ENCODE measurements at regions not wholly inside any gene's neighbourhood (a gene's known extent, or its start where the extent isn't known, plus 50 kb on each side); places are given as distances from the start of the nearest gene placed in this dataset.

- TF ChIP-seq CTCF (IDR thresholded peaks at IDR 0.05) (no peak), POLR2A (IDR thresholded peaks at IDR 0.05) (no peak)
Measured at GRCh38 chr21:38121888-38122720, 134.7 kb upstream of the KCNJ15 start.
